SK-N-DZ (cell line): ENCODE measurements at regions not wholly inside any gene's neighbourhood (a gene's known extent, or its start where the extent isn't known, plus 50 kb on each side); places are given as distances from the start of the nearest gene placed in this dataset.
"Not testable (repeated sequence)": the region's sequence is repeated elsewhere in the genome, so short reads cannot be mapped to it uniquely, and the experiment has no call there.

Experiments
- DNase-seq: peaks from one replicate; pipeline ENCODE4 v3.0.0-alpha.2; 2015; ENCODE audit warnings: low spot score

DNA sequence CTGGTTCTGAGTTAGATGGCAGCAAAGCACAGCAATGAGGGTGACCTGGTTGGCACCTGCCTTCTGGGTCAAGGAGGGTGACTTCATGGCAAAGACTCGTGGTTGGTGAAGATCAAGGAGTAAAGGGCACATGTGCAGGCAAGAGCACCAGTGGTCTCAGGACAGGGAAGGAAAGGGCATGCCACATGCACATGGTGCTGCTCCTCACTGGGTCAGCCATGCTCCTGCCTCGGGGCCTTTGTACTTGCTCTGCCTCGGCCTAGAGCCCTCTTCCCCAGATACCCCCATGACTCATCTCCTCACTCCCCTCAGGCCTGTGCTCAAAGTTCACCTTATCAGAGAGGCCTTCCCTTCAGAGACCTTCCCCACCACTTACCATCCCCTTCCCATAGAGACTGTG, 106.7 kb upstream of the KDM7A start:
- no peak for DNase-seq

DNA sequence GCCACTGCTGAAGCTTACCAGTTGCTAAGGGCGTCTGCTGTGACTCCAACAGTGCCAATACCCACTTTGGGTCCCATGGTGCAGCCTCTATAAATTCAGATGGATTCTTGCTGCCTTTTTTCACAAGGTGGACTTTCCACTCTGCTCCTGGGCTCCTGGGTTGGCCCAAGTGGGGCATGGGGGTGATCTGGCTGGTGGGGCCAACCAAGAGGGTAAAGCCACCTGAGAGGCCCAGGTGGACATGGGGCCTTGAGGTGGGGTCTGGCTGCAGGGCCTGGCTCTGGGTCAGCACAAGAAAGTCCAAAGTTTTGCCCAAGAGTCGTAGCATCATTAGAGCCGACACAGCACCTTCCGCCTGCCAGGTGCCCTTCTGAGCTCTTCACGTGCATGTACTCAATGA, 105.2 kb upstream of the KDM7A start:
- no peak for DNase-seq

DNA sequence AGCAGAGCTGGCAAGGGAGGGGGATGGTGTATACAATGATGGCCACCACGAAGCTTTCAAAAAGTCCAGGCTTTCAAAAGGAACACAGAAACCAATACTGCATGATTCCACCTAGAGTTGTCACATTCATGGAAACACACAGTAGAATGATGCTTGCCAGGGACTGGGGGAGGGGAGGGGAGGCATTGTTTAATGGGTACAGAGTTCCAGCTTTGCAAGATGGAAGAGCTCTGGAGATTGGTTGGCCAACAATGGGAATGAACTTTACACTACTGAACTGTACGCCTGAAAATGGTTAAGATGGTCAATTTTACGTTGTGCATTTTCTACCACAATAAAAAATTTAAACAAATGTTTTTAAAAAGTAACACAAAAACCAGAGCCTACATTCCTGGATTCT, 104.5 kb upstream of the KDM7A start:
- DNase-seq = no peak

DNA sequence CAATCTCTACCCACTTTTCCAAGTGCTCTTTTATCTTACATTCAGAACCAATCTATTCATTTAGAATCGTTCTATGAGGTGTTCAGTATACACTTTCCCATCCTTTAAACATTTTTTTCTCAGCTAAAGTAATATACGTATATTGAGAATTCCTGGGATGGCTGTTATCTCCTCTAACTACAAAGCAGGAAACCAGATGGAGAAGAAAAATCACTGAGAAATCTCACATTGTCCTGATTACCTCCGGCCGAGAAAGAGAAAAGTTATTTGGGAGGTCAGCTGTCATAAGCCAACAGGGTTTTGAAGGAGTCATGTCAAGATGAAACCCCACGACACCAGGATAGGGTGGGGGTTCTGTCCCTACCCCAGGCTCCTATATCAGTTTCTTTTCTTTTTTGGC, 99.2 kb upstream of the KDM7A start:
- no peak for DNase-seq

DNA sequence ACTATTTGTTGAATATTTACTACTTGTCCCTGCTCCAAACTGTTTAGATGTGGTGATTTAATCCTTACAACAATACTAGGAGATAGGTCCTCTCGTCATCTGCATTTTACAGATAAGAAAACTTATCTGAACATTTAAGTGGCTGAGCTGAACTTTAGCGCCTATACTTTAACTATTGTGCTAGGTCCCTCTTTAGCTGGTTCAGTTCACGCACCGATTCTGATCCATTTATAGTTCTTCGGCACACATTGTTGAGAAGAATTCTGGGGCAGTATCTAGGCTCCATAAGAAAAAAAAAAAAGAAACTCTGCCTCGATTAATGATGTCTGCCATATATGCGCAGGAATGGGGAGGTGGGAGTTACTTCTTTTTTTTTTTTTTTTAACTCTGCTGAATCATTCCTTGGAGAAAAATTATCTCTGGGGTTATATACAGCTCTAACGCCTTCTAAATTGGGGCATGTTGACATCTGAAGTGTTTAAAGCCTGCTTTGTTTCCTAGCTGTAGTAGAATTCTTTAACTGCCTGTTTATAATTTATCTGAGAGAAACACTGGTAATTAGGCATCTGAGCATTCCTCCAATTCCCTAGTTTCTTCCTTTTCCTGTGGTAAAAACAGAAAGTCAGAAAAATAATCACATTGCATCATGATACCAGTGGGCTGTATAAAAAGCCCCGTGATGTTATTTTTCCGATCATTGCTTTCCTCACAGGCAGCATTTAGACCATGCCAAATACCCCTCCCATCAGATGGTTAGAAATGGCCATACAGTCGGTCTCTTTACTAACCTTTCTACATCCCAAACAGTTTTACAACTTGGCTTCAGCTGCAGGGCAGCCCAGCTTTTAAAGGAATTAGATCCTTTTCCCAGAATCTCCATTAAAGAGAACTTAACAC, 98.5 kb upstream of the KDM7A start:
- DNase-seq = no peak

DNA sequence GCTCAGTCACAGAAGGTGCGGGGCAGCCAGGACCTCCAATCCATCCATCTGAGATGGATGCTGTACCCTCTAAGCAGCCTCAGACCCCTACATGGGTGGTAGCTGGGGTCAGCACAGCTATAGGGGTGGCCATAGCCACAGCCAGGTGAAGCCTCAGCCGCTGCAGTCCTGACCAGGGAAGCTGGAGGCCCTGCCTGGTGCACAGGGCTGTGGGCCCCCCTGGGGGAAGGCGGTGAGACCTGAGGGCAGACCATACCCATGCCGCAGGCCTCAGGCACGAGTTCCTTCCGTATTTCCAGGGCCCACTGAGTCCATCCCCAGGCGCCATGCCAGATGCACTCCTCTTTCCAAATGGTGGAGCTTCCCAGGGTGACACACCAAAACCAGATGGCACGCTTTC, 96.6 kb upstream of the KDM7A start:
- DNase-seq = no peak

DNA sequence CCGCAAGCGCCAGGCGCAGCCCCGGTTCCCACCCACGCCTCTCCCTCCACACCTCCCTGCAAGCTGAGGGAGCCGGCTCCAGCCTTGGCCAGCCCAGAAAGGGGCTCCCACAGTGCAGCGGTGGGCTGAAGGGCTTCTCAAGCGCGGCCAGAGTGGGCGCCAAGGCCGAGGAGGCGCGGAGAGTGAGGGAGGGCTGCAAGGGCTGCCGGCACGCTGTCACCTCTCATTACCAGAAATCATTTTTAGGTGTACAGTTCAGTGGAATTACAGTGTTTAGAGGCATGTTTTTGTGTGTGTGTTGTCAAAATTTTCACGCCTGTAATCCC, 94.8 kb upstream of the KDM7A start:
- DNase-seq = not testable (repeated sequence)

DNA sequence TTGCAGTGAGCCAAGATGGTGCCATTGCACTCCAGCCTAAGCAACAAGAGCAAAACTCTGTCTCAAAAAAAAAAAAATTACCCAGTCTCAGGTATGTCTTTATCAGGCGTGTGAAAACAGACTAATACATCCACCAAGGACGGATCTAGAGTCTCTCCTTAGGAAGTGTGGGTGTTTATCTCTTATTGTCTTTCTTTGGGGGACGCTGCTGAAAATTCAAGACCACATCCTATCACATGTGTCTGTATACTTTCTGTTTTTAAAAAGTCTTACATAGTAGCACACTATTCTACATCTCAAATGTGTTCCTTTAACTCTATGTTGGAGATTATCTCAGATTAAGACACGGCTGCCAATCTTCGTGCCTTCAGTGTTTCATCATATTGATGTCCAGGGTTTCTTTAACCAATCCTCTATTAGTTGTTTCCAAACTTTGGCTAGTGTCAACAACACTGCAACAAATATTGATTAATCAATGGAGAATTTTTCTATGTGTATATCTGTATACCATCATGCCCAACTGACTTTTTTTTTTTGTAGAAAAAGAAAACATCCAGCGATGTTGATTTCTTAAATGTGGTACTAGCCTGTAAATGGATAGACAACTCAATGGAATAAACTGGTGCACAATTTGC, 92.3 kb upstream of the KDM7A start:
- DNase-seq = no peak

DNA sequence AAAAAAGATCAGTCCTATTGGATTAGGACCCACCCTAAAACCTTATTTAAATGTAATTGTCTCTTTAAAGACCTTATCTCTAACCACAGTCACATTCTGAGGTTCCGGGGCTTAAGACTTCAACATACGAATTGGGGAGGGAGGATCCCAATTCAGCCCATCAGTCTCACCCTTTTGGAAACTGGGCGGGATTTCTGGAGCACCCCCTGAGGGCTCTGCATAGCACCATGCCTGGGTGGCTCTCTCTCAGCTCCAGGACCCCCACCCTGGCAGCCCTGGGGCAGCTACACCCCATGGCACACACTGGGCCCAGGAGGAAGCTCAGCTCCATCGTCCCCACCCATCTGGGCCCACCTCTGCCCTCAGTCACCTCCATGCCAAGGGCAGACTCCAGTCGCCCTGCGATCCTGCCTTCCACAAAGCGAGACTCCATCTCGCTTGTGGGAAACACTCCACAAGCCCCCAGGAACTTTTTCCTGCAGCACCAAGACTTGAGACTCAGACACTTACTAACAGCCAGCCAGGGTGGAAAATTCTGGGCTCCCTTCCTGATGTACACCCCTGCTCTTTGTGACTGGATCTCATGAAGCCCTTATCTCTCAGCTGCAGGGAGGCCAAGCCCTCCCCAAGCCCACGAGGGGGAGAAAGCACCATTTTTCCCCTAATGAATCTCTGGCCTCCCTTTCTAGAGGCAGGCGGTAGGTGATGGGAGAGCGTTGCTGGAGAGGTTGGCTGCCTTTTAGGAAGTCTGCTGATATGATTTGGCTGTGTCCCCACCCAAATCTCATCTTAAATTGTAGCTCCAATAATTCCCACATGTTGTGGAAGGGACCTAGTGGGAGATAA, 90.8 kb upstream of the KDM7A start:
- DNase-seq = no peak

DNA sequence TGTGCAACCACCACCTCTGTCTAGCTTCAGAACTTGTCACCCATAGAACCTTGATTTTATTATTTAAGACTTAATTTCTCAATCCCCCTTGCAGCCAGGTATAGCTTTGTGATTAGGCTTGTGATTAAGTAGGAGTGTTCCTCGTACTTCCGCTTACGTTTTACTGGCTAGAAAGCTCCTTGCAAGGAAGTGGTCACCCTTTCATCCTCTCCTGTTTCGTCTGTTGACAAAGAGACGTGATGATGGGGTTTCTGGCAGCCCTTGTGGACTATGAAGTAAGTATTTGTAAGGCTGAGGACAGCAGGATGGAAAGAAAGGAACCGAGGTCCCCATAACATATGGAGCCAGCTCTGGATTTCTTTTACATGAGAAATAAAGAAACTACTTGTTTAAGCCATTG, 86.5 kb upstream of the KDM7A start:
- DNase-seq = no peak

DNA sequence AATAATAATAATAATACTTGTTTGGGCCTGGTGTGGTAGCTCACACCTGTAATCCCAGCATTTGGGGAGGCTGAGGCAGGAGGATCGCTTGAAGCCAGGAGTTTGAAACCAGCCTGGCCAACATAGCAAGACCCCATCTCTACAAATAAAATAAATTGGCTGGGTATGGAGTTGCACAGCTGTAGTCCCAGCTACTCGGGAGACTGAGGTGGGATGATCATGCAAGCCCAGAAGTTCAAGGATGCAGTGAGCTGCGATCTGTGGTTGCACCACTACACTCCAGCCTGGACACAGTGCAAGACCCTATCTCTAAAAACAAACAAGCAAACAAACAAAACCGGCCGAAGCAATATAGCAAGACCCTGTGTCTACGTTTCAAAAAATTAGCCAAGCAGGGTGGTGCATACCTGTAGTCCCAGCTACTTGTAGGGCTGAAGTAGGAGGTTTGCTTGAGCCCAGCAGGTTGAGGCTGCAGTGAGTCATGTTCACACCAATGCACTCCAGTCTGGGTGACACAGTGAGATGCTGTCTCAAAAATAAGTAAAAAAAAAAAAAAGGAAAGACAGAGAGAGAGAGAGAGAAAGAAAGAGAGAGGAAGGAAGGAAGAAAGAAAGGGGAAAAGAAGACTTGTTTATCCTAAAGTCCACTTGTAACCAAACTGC, 85.6 kb upstream of the KDM7A start:
- no peak for DNase-seq

DNA sequence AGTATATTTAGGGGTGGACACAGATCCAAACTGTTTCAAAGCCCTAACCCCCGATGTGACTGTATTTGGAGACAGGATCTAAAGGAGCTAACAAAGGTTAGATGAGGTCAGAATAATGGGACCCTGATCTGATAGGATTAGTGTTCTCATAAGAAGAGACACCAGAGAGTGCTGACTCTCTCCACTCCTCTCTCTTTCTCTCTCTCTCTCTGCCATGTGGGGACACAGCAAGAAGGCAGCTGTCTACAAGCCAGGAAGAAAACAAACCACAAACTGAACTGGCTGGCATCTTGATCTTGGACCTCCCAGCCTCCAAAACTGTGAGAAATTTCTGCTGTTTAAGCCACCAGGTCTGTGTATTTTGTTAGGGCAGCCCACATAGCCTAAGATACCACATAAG, 84.7 kb upstream of the KDM7A start:
- DNase-seq = no peak

DNA sequence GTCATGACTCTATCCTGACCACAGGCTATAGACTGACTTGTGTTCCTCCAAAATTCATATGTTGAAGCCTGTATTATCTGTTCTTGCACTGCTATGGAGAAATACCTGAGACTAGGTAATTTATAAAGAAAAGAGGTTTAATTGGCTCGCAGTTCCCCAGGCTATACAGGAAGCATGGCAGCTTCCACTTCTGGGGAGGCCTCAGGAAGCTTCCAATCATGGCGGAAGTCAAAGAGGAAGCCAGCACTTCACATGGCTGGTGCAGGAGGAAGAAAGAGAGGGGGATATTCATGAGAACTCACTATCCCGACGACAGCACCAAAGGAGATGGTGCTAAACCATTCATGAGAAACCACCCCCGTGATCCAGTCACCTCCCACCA, 84.3 kb upstream of the KDM7A start:
- DNase-seq = no peak

DNA sequence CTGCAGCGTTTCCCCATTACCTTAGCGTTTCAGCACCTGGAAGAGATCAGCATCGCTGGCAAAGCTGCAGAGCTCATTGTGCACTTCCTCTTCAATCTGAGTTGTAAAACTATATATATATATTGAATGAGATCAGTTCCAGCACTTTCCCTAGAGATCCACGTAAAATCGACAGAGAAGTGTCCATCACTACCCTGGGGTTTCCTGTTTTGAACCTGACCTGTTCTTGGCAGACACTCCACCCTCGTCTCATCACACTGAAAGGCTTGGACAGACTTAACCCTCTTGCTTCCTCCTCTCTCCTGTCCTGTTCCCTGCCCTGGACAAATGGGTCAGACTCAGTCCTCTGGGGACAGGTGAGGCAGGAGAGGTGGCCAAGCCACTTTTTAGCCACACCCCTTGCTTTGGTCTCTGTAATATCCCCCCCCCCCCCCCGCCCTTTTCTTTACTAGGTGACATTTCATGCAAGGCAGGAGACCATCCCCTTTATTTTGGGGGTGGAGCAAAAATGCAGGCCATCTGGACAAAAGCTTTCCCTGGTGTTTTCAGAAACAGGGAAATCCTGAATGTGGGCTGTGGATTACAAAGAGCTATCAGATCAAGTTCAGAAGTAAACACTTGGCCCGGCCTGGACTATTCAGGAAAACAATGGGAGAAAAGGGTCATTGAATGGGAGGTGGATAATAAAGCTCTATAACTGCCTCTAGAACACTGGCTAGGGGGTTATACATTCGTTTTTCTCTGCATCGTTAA, 83.7 kb upstream of the KDM7A start:
- DNase-seq = no peak

DNA sequence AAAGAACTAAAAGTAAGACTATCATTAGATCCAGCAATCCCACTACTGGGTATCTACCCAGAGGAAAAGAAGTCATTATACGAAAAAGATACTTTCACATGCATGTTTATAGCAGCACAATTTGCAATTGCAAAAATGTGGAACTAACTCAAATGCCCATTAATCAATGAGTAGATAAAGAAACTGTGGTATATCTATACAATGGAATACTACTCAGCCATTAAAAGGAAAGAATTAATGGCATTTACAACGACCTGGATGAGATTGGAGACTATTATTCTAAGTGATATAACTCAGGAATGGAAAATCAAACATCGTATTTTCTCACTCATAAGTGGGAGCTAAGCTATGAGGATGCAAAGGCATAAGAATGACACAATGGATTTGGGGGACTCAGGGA, 80.5 kb upstream of the KDM7A start:
- DNase-seq = not testable (repeated sequence)

DNA sequence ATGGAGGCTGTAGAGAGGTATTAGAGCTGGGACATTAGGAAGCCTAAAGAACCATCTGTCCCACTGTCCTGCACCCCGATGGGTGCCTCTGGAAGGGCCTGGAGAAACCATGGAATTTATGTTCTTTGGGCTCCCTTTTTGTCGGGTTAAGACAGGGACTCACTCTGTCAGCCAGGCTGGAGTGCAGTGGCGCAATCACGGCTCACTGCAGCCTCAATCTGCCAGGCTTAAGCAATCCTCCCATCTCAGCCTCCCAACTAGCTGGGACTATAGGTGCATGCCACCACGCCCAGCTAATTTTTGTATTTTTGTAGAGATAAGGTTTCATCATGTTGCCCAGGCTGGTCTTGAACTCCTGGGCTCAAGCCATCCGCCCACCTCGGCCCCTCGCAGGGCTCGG, 78.2 kb upstream of the KDM7A start:
- not testable (repeated sequence) for DNase-seq

DNA sequence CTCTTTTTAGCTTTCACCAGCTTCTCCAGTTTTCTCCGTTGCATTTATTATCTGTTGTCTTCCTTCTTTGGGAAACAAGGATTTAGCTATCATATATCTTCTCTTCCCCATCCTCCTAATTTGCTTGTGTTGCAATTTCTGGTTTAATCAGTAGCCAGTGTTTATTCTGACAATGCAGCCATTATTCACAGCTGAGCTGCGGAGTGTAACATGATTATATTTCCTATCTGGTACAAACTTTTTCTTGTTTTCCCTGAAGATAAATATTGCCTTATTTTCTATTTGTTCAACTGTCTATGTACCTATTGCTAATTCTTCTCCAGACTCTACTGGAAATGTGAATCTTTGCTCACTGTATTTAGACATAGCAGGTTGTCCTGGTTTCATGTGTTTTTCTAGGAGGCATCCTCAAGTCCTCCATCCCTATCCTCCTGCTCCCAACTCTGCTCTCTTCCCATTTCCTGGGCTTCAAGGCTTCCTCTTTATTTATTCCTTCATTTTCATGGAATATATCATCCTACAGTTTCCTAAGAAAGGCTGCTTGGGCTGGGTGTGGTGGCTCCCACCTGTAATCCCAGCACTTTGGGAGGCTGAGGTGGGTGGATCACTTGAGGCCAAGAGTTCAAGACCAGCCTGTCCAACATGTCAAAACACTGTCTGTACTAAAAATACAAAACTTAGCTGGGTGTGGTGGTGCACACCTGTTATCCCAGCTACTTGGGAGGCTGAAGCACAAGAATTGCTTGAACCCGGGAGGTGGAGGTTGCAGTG, 72.4 kb upstream of the KDM7A start:
- DNase-seq = no peak

DNA sequence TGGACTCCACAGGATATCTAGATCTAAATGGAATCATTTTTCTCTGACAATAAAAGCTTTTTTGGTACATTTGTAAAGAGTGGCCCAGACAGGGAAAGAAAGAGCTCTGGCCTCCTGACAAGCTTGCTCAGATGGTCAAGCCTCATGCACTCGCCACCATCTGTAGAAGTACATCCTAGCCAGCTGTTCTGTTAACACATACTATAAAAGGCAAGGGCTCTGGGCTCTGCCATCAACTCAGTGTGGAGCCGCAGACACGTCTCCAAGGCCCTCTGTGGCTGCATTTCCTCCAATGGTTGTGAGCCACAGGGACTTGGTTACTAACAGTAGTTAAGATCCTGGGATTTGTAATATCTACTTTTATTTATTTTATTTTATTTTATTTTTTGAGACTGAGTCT, 70.8 kb upstream of the KDM7A start:
- no peak for DNase-seq

DNA sequence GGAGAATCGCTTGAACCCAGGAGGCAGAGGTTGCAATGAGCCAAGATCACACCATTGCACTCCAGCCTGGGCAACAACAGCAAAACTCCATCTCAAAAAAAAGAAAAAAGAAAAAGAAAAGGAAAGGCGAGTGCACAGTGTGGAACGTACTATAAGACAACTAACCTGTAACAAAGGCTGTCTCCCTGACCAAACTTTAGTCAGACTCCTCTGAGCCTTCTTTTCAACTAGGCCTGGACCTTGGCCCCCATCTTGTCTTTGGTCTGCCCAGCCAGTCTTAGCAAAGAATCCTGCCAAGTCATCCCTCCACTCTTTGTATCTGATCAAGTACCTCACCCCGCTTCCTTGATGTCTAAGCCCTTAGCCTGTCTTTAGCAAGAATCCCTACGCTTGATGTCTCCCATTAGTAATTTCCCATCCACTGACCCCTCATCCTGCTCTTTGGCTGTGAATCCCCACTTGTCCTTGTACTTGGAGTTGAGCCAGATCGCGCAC, 68.9 kb upstream of the KDM7A start:
- no peak for DNase-seq
